GM19351 (cell line): ENCODE measurements at regions not wholly inside any gene's neighbourhood (a gene's known extent, or its start where the extent isn't known, plus 50 kb on each side); places are given as distances from the start of the nearest gene placed in this dataset.
"Not testable (repeated sequence)": the region's sequence is repeated elsewhere in the genome, so short reads cannot be mapped to it uniquely, and the experiment has no call there.

Source experiments
- ATAC-seq: cut with Tn5 transposase; IDR thresholded peaks from one replicate; pipeline ENCODE4 v1.9.1; 2021; ENCODE audit warnings: mild to moderate bottlenecking, moderate library complexity; ENCODE audit not compliant: unreplicated experiment

DNA sequence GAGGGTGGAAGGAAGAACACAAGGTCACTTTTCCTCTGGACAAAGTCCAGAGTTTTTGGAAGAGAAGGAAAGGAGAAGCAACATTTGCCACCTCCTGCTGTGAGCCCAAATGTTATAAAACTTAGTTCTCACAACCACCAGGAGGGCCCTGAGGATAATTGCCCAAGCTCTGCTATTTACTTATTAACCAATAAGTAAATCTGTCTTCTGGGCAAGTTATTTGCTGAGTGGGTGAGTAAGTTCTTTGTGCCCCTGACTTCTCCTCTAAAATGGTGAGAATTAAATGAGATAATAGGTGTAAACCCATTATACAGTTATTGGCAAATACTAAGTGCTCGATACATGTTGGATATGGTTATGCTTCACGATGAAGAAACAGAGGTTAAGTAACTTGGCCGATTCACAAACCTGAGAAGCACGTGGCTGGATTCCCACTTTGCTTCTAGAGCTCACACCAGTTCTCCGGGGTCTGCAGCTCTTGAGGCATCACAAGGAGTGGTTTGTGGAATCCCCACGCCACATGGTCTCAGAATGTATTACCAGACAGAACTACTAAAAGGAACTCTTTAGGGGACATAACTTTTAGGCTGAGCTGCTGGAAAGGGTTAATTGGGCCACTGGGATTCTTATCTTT, 164.1 kb downstream of the MYCN start:
- no peak for ATAC-seq

DNA sequence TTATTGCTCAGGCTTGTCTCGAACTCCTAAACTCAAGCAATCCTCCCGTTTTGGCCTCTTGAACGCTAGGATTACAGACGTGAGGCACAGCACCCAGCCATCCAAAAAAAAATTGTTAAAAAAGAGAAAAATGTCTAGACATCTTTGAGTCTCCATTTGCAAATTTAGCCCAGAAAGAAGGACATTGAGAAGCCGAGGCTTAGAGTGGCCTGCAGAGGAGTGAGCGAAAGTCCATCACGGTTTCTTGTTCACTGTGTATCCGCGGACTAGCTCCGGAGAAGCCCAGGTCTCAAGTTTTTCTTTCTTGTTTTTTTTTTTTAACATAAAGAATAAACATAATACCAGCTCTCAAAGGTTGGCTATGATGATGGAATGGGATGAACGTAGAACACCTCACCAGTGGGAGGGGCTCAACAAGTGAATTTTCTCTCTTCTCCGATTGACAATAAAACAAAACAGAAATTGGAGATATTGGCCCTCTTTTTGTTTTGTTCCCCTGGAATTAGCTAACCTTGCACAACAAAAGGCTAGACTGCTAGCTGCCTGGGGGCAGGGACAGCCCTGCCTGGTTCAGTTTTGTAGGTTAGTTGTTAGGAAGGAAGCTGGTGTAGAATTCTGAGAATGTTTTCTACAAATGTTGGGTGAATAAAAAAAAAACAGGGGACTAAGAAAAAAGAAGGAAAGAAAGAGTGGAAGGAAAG, 163.4 kb downstream of the MYCN start:
- ATAC-seq = no peak

DNA sequence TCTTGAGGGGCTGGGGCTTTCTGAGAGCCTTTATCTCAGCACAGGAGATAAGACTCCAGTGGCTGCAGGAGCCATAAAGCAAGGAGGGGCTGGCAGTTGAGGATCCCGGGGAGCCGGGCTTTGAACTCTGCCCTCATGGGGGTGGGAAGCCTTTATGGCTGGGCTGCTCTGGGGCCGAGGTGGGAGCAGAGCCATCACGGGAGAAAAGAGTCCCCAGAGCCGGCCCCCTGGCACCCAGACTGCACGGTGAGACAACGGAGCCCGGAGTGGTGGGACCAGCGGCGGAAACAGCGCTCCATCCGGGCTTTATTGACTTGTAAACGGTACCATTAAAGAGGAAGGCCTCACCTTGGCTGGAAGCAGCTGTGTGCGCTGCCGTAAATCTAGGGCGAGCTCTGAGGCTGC, 162.6 kb downstream of the MYCN start:
- ATAC-seq = no peak

DNA sequence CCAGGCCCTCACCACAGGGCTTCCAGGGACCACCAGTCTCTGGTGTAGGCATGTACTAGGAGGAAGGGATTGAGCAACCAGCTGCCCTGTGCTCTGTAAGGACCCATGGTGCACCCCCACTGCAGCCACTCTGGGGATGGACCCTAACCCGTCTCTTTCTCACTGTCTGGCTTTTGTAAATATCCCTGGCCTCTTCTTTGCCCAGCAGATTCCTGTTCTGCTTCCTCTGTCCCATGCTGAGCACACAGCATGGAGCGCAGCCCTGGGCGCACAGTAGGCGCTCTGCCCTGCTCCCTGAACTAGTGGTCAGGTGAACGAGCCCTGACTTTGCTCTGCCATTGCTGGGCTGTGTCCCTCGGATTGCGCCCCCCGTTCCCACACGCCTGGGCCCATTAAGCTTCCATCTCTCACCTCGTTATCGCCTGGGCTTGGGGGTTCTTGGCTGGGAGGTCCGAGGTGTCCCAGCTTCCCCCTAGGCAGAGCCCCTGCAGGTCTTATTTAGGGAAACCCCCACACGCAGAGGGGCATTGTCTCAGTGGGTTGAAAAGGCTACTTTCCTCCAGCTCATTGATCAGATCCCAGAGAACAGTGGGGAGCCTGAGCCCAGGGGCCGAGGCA, 162.1 kb downstream of the MYCN start:
- ATAC-seq = no peak

DNA sequence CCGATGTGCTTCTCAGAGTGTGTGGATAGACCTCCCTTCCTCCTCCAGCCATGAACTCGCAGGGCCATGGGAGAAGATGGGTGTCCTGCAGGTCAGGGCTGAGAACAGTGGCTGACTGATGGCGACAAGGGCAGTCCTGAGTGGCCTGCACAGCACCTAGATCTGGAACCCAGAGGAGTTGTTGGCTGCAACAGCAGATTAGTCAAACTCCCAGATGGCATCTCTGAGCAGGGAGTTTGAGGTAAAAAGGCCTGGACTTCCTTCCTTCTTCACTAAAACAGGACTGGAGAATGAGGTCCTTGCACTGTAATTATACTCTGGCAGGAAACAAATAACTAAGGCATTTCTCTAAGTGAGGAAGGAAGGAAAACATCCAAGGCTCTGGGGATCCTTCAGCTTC, 160.8 kb downstream of the MYCN start:
- ATAC-seq = no peak

DNA sequence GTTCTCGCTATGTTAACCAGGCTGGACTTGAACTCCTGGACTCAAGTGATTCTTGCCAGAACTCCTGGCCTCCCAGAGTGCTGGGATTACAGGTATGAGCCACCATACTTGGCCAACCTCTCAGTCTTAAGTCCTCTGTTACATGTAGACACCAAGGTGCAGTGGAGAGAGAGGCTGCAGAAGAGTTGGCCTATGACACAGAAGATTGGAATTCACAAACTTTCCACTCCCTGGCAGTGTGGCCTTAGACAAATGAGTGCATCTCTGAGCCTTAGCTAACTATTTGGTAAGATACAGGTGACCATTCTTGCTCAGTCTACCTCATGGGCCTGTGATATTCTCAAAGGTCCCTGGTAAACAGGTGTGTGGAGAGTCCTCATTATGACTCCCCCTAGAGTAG, 159.7 kb downstream of the MYCN start:
- ATAC-seq = no peak

DNA sequence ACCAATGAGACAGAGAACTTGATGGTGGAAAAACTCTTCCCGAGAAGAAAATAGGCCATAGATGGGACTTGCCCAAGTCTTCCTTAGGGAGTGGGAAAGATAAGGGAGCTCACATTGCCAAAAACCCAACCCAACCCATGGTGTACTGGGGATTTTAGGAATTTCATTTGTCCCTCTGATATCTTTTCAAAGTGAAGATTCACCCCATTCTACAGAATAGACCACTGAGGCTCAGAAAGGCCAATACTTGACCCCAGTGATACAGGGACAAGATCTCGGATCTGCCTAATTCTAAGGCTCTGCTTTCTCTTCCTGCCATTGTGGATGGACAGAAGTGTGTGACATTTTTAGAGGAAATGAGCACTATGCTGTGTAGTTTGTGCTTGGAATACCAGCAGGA, 159.0 kb downstream of the MYCN start:
- no peak for ATAC-seq

DNA sequence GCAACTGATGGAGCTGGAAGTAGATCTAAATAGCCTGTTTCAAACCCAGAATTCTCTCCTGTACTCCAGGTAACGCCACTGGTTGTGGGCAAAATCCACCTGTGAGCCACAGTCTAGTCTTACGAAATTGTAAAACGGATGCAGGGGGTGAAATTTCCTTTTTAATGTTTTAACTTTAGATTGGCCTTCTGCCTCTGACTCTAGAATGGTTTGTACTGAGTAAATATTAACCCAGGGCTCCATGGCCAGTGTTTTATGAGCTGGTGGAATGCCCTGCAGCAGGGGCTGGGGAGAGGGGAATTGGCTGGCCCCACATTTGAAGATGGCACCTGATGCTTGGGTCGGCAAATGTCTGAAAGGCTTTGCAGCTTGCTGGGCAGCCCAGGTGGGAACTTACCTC, 156.6 kb downstream of the MYCN start:
- no peak for ATAC-seq

DNA sequence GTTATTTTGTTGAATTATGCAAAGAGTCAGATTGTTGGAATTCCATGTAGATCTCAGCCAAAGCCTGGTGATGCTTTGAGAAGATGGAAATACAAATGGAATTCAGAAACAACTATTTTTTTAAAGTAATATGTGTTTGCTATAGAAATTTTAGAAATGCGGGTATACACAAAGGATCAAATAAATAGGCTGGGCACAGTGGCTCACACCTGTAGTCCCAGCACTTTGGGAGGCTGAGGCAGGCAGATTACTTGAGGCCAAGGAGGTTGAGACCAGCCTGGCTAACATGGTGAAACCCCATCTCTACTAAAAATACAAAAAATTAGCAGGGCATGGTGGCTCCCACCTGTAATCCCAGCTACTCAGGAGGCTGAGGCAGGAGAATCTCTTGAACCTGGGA, 155.1 kb downstream of the MYCN start:
- ATAC-seq = not testable (repeated sequence)

DNA sequence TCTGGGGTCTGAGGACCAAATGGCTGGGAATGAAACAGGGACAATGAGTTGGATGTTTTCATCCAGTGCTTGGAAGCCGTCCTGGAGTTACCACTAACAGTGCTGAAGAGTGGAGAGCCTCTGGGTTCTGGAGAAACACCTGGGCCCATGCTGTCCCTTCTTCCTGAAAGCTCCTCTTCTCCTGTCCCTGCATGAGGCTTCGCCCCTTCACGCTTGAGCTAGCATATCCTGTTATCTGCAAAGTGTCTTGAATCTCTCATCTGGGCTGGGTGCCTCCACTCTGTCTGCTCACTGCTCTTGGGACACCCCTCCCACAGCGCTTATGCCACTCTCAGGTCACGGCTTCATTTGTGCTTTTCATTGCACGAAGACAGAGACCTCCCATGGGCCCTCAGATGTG, 154.5 kb downstream of the MYCN start:
- no peak for ATAC-seq

DNA sequence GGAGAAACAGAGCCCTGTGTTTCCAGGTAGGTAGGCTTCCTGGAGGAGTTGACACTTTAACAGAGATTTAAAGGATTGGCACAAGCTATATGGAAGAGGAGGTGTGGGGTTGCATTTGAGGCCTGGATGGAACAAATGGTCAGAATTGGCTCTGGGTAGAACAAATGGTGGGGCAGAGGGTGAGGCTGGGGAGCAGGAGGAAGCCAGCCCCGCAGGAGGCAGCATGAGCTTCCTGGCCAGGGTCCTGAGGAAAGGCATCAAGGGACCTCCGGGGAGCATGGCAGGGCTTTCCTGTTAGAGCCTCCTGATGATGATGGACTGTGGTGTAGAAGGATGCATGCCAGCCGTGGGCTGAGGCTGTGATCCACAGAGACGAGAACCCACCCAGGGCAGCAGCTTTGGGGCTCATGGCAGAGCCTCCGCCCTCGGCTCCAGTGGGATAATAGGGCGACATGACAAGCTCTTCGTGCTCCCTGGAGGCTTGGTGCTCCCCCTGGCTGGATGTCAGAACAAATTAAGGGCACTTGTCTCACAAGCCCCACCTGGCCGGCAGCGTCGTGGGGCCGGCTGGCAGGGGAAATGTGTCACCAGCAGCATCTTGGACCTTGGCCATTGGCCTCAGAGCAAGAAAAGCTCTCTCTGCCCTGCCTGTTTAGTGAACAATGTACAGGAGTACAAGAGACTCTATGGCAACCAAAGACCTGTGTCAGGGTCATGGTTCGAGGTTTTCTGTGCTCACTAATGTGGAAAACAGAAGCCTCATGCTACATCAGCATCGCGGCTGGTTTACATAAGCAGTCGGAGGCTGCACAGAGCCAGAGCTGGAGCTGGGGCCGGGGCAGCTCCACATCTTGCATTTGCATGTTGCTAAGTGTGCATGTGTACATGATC, 153.5 kb downstream of the MYCN start:
- no peak for ATAC-seq

DNA sequence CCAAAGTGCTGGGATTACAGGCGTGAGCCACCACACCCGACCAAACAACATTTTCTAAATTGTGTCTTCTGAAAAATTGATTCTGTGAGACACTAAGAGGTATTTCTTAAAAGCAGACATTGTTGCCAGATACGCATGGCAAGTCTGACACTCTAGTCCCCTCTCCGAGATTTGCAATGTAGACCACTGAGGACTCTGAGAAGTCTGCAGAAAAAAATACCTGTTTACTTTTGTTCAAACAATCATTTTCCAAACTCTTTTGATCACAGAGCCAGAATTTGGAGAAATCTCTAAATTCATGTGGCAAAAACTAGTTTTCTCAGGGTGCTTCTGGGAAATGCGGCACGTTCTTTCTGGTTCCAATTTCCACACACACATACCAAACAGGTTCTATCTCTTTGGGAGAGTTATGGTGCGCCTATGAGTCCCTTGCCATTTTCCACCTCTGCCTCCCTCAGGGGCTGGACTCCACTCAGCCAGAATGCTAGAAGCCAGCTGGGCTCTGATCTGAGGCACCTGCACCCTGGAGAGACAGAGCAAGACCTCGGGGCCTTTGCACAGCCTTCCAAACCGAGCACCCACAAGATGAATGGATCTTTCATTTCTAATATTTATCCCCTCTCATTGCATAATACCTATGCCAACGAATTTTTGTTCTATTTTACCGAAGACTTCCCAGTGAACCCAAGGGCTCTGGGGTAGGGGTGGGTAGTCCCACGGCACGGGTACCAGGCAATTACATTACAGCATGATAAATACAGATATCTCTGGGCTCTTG, 152.7 kb downstream of the MYCN start:
- no peak for ATAC-seq

DNA sequence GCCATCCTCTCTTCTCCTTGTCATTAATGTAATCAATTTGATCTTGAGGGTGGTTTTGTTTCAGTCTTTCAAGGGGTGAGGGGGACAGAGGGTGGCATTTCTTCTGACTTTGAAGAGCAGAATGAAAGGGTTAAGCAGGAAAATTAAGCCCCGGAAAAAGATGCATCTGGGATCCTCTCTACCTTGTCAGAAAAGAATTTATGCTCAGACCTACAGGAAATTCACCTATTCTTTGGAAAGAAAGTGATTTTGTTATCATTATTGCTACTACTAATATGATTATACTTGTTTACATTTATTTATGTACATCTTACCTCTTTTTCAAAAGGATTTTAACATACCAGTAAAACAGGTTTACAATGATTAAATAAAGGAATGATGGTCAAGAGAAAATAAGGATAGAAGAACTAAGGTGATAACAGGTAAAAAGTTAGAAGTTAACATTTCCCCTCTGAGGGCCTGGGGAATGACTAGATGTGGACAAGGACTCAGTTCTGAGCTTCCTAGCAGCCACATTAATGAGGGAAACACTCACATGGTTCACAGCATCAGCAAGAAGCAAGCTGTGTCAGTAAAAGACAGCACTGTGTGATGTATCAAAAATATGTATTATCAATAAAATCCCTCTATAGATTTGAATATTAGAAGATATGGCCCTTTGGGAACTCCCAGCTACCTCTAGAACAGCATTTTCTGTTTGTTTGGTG, 151.4 kb downstream of the MYCN start:
- no peak for ATAC-seq

DNA sequence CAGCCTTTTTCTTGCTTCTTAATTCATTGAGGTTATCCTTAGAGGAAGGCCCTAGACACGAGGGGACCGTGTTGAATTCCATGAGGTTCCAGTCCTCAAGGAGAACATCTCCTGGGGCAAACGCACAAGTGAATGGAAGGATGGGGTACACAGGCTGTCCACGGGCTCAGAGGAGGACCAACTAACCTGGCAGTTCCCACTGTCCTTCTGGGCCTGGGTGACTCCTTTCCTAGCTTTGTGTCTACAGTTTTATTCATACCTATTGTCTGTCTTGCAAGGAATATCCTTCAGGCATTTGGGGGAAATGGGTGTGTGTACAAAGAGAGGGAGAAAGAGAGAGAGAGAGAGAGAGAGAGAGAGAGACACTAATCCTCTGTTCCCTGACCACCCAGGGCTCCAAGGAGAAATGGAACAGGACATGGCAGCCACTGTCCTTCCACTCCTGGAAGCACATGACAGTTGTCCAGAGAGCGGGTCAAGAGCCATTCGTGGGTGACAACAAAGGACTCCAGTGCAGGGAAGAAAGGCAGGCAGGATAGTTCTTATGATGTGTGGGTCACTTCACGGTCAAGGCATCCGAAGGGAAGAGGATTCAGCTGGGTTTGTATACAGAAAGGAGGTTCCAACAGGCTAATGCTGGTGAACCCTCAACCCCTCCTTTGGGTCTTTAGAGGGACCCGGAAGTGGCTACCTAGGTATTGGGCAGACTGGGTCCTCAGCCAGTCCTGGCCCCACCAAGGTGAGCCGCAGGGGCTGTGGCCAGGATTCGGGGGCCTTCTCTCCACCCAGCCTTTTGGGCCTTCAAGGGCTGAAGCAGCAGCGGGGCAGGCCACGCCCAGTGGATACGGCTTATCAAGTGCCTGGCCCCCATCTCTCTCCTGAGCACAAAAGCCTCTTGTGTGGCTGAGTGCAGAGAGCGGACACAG, 150.6 kb downstream of the MYCN start:
- ATAC-seq = no peak

DNA sequence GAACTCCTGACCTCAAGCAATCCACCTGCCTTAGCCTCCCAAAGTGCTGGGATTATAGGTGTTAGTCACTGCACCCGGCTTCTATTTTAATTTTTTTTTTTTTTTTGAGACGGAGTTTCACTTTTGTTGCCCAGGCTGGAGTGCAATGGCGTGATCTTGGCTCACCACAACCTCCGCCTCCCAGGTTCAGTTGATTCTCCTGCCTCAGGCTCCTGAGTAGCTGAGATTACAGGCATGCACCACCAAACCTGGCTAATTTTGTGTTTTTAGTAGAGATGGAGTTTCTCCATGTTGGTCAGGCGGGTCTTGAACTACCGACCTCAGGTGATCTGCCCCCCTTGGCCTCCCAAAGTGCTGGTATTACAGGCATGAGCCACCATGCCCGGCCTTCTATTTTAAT, 149.1 kb downstream of the MYCN start:
- not testable (repeated sequence) for ATAC-seq

DNA sequence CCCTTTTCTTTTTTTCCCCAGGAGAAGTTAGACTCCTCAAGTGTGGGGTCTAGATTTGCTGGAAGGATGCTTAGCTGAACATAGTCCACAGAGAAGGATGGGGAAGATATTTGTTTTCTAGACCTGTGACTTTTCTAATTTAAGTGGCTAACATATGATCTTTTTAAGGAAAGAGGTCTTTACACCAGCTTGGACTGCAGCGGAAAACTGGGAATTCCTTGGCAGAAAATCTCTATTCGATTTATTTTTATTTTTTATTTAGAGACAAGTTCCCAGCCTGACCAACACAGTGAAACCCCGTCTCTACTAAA, 148.4 kb downstream of the MYCN start:
- no peak for ATAC-seq

DNA sequence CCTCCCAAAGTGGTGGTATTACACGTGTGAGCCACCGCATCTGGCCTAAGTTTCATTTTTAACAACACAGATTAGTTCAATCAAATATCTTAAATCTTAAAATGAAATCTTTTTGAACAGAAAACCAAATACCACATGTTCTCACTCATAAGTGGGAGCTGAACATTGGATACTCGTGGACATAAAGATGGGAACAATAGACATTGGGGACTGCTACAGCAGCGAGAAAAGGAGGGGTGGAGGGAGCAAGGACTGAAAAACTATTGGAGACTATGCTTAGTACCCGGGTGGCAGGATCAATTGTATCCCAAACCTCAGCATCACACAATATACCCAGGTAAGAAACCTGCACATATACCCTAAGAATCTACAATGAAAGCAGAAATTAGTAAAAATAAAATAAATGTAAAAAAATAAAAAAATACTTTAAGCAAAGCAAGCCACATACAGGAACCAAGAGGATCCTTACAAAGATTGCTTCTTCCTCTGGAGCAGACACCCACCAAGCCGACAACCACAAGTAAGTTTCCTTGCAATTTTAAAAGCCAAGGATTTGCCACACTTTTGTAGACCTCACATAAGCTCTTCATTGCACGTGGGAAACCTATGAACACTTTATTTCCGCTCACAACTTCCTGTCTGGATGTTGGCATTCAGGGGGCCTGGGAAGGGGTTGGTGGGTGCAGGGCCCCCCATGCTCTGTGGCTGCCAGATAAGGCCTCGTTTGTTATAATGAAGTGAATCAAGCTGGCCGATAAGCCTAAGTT, 147.9 kb downstream of the MYCN start:
- no peak for ATAC-seq

DNA sequence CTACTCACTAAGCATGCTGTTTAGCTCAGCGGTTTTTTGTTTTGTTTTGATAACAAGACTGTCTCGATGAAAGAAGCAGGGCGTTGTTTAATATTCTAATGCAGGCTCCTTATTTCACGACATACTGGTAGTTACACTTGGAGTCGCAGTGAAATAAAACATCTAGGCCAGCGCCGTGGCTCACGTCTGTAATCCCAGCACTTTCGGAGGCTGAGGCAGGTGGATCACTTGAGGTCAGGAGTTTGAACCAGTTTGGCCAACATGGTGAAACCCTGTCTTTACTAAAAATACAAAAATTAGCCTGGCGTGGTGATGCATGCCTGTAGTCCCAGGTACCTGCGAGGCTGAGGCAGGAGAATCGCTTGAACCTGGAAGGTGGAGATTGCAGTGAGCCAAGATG, 145.8 kb downstream of the MYCN start:
- not testable (repeated sequence) for ATAC-seq
